ENCODE measurements at regions not wholly inside any gene's neighbourhood (a gene's known extent, or its start where the extent isn't known, plus 50 kb on each side); places are given as distances from the start of the nearest gene placed in this dataset.
A peak's percentile ranks its signal among the peaks of the same experiment; 100 is the strongest.

DNA sequence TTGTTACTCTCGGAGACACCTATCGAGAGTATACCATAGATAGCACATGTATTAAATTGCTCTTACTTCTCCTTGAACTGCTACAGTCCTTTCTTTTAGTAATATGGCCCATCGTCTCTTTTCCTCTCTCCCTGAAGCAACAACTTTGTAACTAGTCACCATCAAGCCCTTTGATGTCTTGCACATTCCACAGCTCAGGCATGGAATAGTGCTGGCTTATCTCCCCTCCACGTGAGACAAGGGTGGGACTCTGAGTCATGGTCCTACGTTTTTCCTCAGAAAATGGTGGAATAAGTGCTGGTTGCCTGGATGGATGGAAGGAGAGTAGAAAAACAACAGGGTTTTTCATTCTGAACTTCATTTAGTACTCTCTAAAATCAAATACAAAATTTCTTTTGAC lies 163.3 kb upstream of the MBNL1 start:
- Histone ChIP-seq H3K9me3 (ENCODE audit: low read depth, low read length) (no peaks in the 10 kb centered on the region), H3K4me1 (ENCODE audit: insufficient read depth, low read length) (no peaks in the 10 kb centered on the region), H2AFZ (ENCODE audit: low read length) (peak overlapping the region; percentile 20), H3K4me2 (ENCODE audit: insufficient read depth, low read length) (no peak overlapping the region), H3K27me3 (ENCODE audit: insufficient read depth, low read length) (no peaks in the 10 kb centered on the region), H3K36me3 (ENCODE audit: insufficient read depth, low read length) (no peaks in the 10 kb centered on the region), H3K4me3 (ENCODE audit: insufficient read depth, low read length) (no peak overlapping the region), H3K79me2 (ENCODE audit: insufficient read depth, low read length) (no peaks in the 10 kb centered on the region), H3K27ac (ENCODE audit: low read depth, low read length) (no peak overlapping the region), H4K20me1 (ENCODE audit: insufficient read depth, low read length) (no peaks in the 10 kb centered on the region)
- TF ChIP-seq, protein P1, sequence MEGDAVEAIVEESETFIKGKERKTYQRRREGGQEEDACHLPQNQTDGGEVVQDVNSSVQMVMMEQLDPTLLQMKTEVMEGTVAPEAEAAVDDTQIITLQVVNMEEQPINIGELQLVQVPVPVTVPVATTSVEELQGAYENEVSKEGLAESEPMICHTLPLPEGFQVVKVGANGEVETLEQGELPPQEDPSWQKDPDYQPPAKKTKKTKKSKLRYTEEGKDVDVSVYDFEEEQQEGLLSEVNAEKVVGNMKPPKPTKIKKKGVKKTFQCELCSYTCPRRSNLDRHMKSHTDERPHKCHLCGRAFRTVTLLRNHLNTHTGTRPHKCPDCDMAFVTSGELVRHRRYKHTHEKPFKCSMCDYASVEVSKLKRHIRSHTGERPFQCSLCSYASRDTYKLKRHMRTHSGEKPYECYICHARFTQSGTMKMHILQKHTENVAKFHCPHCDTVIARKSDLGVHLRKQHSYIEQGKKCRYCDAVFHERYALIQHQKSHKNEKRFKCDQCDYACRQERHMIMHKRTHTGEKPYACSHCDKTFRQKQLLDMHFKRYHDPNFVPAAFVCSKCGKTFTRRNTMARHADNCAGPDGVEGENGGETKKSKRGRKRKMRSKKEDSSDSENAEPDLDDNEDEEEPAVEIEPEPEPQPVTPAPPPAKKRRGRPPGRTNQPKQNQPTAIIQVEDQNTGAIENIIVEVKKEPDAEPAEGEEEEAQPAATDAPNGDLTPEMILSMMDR (IDR thresholded peaks at IDR 0.05; ENCODE audit: extremely low read depth, low read depth, low read length), result no peak
- DNase-seq (ENCODE audit: insufficient read length, low spot score, missing footprints), result no peak

DNA sequence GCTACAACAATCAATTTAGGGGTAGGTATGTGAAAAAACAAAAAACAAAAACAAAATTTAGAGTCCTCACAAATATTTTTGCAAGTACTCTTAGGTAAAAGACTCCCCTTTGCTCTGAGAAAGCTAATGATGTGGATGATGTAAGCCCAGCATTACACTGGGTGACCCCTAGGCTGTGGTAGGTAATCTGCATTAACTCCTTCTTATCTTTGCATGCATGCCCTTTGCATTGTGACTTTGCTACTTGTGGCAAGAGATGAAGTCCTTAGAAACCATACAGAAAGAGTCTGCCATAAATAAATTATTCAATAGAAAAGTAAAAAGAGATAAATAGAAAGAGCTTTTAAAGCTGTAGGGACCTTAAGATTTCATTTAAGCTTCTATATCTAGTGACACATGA lies 159.7 kb upstream of the MBNL1 start:
- no peaks in the 10 kb centered on the region for H4K20me1 ChIP-seq (ENCODE audit: insufficient read depth, low read length)
- no peak overlapping the region for H2AFZ ChIP-seq (ENCODE audit: low read length)
- no peaks in the 10 kb centered on the region for H3K79me2 ChIP-seq (ENCODE audit: insufficient read depth, low read length)
- no peak overlapping the region for H3K27ac ChIP-seq (ENCODE audit: low read depth, low read length)
- no peaks in the 10 kb centered on the region for H3K27me3 ChIP-seq (ENCODE audit: insufficient read depth, low read length)
- H3K4me2 ChIP-seq (ENCODE audit: insufficient read depth, low read length), result no peak overlapping the region
- H3K4me1 ChIP-seq (ENCODE audit: insufficient read depth, low read length), result no peaks in the 10 kb centered on the region
- no peaks in the 10 kb centered on the region for H3K9me3 ChIP-seq (ENCODE audit: low read depth, low read length)
- DNase-seq (ENCODE audit: insufficient read length, low spot score, missing footprints), result no peak
- H3K36me3 ChIP-seq (ENCODE audit: insufficient read depth, low read length), result no peaks in the 10 kb centered on the region
- TF ChIP-seq, protein P1 (IDR thresholded peaks at IDR 0.05; ENCODE audit: extremely low read depth, low read depth, low read length), result no peak
- H3K4me3 ChIP-seq (ENCODE audit: insufficient read depth, low read length), result no peak overlapping the region

DNA sequence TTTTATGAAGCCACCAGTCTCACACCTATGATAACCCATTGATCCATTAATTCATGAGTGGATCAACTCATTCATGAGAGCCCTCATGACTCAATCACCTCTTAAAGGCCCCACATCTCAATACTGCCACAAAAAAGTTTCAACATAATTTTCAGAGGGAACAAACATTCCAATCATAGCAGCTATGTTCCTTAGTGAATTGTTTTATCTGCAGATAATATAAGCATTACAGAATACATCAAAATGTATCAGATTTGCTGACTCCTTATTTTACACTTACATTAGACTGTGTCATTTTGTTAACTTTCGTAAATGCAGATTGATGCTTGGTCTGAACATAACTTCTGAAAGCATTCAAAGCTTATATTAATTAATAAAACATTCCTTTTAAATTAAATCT lies 155.3 kb upstream of the MBNL1 start:
- TF ChIP-seq, protein P1 (IDR thresholded peaks at IDR 0.05; ENCODE audit: extremely low read depth, low read depth, low read length), result no peak
- H3K4me1 ChIP-seq (ENCODE audit: insufficient read depth, low read length), result no peaks in the 10 kb centered on the region
- H3K27me3 ChIP-seq (ENCODE audit: insufficient read depth, low read length), result no peaks in the 10 kb centered on the region
- no peak overlapping the region for H3K4me2 ChIP-seq (ENCODE audit: insufficient read depth, low read length)
- H3K27ac ChIP-seq (ENCODE audit: low read depth, low read length), result no peak overlapping the region
- DNase-seq (ENCODE audit: insufficient read length, low spot score, missing footprints), result no peak
- no peak overlapping the region for H2AFZ ChIP-seq (ENCODE audit: low read length)
- no peak overlapping the region for H3K4me3 ChIP-seq (ENCODE audit: insufficient read depth, low read length)
- H3K36me3 ChIP-seq (ENCODE audit: insufficient read depth, low read length), result no peaks in the 10 kb centered on the region
- H3K79me2 ChIP-seq (ENCODE audit: insufficient read depth, low read length), result no peaks in the 10 kb centered on the region
- H4K20me1 ChIP-seq (ENCODE audit: insufficient read depth, low read length), result no peaks in the 10 kb centered on the region
- H3K9me3 ChIP-seq (ENCODE audit: low read depth, low read length), result no peaks in the 10 kb centered on the region

DNA sequence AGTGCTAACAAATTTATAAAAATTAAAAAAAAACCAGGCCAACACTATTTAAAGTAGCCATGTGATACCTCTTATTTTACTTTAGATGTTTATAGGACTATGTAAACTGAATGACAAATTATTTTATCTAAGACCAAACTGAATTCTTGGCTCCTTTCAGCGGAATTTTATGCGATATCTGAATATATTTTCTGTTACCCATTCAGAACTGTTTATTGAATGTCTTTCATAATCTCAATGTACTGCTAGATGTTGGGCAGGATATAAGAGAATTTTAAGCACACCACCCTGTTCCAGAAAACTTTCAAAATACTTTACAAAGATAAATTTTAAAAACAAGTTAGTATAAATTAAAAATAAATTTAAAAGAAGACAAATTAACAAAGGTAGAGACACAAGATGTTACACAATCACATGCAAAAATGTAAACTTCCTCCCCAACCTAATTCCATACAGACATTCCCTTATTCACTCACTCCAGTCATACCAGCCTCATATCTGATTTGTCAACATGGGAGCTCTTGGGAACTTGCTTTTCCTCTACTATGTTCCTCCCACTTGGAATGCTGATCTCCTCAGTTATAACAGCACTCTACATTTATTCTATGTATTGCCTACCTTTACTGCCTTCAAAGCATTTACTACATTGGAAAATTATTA lies 154.6 kb upstream of the MBNL1 start:
- no peaks in the 10 kb centered on the region for H3K4me1 ChIP-seq (ENCODE audit: insufficient read depth, low read length)
- no peaks in the 10 kb centered on the region for H3K36me3 ChIP-seq (ENCODE audit: insufficient read depth, low read length)
- H2AFZ ChIP-seq (ENCODE audit: low read length), result no peak overlapping the region
- H4K20me1 ChIP-seq (ENCODE audit: insufficient read depth, low read length), result no peaks in the 10 kb centered on the region
- H3K27me3 ChIP-seq (ENCODE audit: insufficient read depth, low read length), result no peaks in the 10 kb centered on the region
- TF ChIP-seq, protein P1 (IDR thresholded peaks at IDR 0.05; ENCODE audit: extremely low read depth, low read depth, low read length), result no peak
- no peak overlapping the region for H3K4me3 ChIP-seq (ENCODE audit: insufficient read depth, low read length)
- DNase-seq (ENCODE audit: insufficient read length, low spot score, missing footprints), result no peak
- no peaks in the 10 kb centered on the region for H3K9me3 ChIP-seq (ENCODE audit: low read depth, low read length)
- no peaks in the 10 kb centered on the region for H3K79me2 ChIP-seq (ENCODE audit: insufficient read depth, low read length)
- no peak overlapping the region for H3K27ac ChIP-seq (ENCODE audit: low read depth, low read length)
- H3K4me2 ChIP-seq (ENCODE audit: insufficient read depth, low read length), result no peak overlapping the region
